GM12873 (cell line): ENCODE measurements at regions not wholly inside any gene's neighbourhood (a gene's known extent, or its start where the extent isn't known, plus 50 kb on each side); places are given as distances from the start of the nearest gene placed in this dataset.

Experiments used
- TF ChIP-seq, protein P1 (sequence below): IDR thresholded peaks from 2 replicates; pipeline ENCODE4 v1.5.1; 2012; ENCODE audit warnings: low read depth, mild to moderate bottlenecking, moderate library complexity, low read length, control low read depth; ENCODE audit not compliant: insufficient read depth; ENCODE audit errors: missing control alignments

DNA sequence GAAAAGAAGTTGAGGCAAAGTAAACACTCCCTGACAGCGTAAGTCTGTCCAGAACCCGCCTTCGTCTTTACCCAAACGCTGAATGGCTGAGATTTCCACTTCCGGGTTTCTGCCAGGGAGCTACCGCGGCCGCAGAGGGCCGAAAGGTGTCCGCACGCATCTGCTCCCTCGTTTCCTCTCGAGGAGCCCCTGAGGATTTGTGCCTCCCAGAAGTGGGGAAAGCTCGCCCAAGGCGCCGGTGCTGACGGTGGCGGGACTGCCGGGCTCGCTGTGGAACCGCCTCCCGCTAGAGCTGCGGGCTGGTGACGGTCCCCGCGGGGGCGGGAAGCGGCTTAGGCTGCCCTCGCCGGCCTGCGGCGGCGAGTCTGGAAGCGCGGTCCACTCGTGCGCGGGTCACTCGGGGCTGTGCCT, 1760.2 kb upstream of the DEFB115 start:
- TF ChIP-seq, protein P1, sequence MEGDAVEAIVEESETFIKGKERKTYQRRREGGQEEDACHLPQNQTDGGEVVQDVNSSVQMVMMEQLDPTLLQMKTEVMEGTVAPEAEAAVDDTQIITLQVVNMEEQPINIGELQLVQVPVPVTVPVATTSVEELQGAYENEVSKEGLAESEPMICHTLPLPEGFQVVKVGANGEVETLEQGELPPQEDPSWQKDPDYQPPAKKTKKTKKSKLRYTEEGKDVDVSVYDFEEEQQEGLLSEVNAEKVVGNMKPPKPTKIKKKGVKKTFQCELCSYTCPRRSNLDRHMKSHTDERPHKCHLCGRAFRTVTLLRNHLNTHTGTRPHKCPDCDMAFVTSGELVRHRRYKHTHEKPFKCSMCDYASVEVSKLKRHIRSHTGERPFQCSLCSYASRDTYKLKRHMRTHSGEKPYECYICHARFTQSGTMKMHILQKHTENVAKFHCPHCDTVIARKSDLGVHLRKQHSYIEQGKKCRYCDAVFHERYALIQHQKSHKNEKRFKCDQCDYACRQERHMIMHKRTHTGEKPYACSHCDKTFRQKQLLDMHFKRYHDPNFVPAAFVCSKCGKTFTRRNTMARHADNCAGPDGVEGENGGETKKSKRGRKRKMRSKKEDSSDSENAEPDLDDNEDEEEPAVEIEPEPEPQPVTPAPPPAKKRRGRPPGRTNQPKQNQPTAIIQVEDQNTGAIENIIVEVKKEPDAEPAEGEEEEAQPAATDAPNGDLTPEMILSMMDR = no peak

GRCh38 chr20:29519610-29520241, 1737.7 kb upstream of the DEFB115 start:
- TF ChIP-seq, protein P1 = peak; percentile 44
